Epithelial cell of esophagus (primary cell): ENCODE measurements at regions not wholly inside any gene's neighbourhood (a gene's known extent, or its start where the extent isn't known, plus 50 kb on each side); places are given as distances from the start of the nearest gene placed in this dataset.
A peak's percentile ranks its signal among the peaks of the same experiment; 100 is the strongest.

Experiments
- DNase-seq: peaks from one replicate; pipeline ENCODE4 v3.0.0; 2010; ENCODE audit warnings: low read depth
- H3K4me3 ChIP-seq: 2 replicates; pipeline ENCODE4 v1.5.1; 2011; ENCODE audit warnings: mild to moderate bottlenecking, low read length, control low read depth
- TF ChIP-seq, protein P1 (sequence below): IDR thresholded peaks from 2 replicates; pipeline ENCODE4 v1.5.1; 2011; ENCODE audit warnings: low read depth, mild to moderate bottlenecking, low read length, control low read depth, inconsistent platforms; ENCODE audit not compliant: insufficient read depth; ENCODE audit errors: missing control alignments

DNA sequence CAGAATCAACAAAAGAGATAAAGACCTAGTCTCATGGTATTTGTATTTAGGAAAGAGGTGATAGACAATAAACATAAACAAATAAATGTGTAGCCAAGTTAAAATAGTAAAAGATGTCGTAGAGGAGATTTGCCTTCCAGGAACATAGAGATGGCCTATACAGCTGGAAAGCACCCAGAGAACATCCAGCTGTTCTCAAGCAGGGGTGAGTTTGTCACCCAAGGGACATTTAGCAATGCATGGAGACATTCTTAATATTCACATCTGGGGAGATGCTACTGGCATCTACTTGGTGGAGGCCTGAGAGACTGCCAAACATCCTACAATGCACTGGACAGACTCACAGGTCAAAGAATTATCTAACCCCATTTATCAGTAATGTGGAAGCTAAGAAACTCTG, 88.3 kb downstream of the C11orf87 start:
- DNase-seq, result no peak
- TF ChIP-seq, protein P1, sequence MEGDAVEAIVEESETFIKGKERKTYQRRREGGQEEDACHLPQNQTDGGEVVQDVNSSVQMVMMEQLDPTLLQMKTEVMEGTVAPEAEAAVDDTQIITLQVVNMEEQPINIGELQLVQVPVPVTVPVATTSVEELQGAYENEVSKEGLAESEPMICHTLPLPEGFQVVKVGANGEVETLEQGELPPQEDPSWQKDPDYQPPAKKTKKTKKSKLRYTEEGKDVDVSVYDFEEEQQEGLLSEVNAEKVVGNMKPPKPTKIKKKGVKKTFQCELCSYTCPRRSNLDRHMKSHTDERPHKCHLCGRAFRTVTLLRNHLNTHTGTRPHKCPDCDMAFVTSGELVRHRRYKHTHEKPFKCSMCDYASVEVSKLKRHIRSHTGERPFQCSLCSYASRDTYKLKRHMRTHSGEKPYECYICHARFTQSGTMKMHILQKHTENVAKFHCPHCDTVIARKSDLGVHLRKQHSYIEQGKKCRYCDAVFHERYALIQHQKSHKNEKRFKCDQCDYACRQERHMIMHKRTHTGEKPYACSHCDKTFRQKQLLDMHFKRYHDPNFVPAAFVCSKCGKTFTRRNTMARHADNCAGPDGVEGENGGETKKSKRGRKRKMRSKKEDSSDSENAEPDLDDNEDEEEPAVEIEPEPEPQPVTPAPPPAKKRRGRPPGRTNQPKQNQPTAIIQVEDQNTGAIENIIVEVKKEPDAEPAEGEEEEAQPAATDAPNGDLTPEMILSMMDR, result no peak
- H3K4me3 ChIP-seq, result no peak overlapping the region

DNA sequence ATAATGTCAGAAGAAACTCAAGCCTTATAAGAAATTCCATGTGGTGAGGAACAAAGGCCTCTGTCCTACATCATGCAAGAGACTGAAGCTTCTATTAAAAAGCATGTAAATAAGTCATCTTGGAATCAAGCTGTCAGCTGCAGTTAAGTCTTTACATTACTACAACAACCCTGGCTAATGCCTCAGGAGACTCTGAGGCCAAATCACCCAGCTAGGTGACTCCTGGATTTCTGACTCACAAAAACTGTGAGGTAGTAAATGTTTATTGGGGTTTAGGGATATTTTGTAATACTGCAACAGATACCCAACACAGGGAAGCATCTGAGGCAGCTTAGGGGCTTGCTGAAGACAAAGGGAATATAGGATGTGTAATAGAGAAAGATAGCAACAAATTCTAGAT, 89.6 kb downstream of the C11orf87 start:
- no peak overlapping the region for H3K4me3 ChIP-seq
- DNase-seq, result peak; percentile 66
- TF ChIP-seq, protein P1, result no peak

DNA sequence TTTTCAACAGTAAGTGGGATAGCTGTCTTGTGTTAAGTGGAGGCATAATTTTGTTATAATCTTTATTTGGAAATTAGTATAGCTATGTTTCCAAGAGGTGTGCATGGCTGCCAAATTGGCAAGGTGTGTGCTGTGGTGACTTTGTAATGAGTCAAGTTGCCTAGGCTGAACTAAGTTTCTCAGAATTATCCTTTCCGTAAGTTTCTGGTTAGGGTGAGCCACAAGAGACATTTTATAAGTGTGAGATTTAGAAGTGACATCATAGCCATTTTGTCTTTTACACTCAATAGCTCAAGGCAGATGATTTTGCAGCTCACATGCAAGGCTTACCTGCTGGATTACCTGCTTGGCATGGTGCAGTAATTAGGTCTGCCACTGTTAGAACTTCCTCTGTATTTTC, 90.3 kb downstream of the C11orf87 start:
- H3K4me3 ChIP-seq, result no peak overlapping the region
- TF ChIP-seq, protein P1, result no peak
- peak; percentile 54 for DNase-seq

DNA sequence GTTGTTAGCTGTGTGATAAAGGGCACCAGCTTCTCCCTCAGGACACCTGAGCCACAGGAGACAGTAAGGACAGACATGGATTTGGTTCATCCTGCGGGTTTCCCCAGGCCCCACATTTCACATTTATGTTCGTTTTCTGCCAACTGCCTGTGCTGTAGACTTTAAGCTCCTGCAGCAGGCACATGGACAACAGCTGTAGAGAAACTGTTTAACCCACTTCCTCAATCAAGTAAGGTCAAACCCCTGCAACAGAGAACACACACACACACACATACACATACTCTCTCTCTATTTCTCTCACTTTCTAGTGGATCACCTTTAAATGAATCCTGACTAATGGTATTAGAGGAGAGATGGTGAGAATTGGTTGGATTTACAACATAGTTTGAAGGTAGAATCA, 90.7 kb downstream of the C11orf87 start:
- TF ChIP-seq, protein P1, result no peak
- no peak for DNase-seq

DNA sequence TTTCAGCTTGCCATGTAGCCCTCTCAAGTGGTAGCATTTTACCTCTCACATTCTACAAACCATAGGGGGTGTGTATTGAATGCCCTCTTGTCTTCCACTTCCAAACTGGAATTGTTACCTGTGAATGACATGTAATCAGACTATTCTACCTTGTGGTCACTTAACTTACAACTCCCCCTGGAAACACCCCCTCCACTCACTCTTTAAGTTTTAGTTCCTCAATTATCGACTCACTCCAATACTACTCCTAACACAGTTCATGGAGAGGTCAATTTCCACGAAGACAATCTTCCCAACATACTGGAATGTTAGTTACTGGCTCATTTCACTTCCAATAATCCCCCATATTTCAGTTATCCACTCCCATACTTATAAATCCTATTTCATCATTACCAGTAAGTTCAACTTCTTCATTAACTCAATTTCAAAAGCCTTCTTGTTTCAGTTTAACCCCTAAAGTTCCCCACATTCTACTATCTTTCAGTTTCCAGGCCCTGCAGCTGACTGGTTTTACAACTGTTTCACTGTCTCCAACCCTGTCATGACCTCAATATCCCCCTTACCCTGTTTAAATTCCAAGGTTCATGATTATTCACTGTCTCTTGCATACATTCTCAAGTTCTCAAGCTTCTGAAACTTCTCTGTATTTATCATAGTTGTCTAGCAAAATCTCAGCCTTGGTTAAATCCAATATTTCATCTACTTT, 92.5 kb downstream of the C11orf87 start:
- DNase-seq, result no peak
- TF ChIP-seq, protein P1, result no peak
- H3K4me3 ChIP-seq, result no peak overlapping the region

More for the DNA sequence above, 90.7 kb downstream of the C11orf87 start:
- H3K4me3 ChIP-seq, result no peak overlapping the region

DNA sequence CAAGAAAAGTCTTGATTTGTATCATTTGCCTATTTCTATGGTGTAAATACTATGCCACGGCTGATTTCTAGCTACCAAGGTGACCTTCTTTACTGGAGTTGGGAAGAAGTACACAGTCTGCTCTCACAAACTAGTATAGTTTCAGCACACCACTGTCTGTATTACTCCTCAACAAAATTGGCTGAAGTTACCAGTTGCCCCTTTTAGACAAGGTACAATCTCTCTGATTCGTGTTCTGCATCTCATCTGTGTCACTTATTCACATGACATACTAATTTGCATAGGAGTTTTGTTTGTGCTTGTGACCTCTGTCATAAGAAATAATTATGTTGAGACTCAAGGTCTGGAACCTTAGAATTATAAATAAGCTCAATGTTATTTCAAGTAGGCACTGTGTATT, 97.3 kb downstream of the C11orf87 start:
- TF ChIP-seq, protein P1, result no peak
- DNase-seq, result no peak
- no peak overlapping the region for H3K4me3 ChIP-seq

DNA sequence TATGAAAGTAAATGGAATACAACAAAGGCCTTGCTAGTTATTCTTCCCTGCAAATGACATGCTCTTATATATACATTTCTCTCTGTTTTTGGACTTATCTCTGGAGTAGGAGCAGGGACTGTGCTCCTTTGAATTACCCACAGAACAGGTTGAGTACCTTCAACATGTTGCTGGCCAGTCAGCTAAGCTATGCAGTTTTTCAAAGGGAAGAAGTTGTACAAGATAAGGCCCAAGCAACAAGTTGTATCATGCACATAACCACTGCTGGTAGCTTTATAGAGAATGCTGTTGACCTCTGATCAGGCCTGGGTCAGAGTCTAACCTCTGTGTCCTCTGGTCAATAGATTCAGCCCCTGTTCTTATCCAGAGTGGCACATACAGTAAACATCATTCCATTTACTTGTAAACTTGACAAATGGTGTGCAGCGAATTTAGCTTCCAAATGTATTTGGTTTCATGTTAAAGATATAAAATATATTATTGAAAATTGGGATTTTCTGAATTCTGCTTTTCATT, 99.6 kb downstream of the C11orf87 start:
- DNase-seq, result peak; percentile 55
- TF ChIP-seq, protein P1, result no peak
- no peak overlapping the region for H3K4me3 ChIP-seq
